Ovary (tissue), 3 donors: ENCODE measurements at regions not wholly inside any gene's neighbourhood (a gene's known extent, or its start where the extent isn't known, plus 50 kb on each side); places are given as distances from the start of the nearest gene placed in this dataset.

ENCODE experiments used
- EP300 ChIP-seq: sonication (generic); formaldehyde crosslinking; IDR thresholded peaks from one replicate; pipeline ENCODE4 v1.6.1; 2017; ENCODE audit warnings: antibody characterized with exemption
- POLR2A ChIP-seq: fragments of 450-650 bp; IDR thresholded peaks from one replicate; pipeline ENCODE4 v1.6.1; 2017; ENCODE audit warnings: antibody characterized with exemption, mild to moderate bottlenecking, moderate library complexity
- TF ChIP-seq, protein P1 (sequence below), 3 donors: fragments of 450-650 bp in 2 of 3; fragments of 200-600 bp in 1 of 3; IDR thresholded peaks; one replicate each; pipeline versions ENCODE4 v1.5.1 to v1.8.0; 2016 to 2022; ENCODE audit warnings: antibody characterized with exemption in 3 of 3, mild to moderate bottlenecking in 1 of 3
- donor health status: DM: no; HTN: no; CAD: no.

DNA sequence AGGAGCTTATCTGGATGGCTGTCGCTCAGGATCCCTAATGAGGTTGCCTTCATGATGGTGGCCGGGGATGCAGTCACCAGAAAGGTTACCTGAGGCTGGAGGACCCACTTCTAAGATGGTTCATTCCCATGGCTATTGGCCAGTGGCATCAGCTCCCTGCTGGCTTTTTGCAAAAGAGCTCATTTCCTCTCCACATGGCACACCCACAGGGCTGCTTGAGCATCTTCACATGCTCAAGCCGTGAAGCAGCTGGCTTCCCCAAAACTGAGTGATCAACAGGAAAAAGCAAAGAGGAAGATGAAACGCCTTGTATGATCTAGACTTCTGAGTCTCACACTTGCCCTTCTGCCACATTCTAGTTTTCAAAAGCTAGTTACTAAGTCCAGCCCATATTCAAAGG is 124.6 kb upstream of the CXADR start:
- TF ChIP-seq, protein P1, sequence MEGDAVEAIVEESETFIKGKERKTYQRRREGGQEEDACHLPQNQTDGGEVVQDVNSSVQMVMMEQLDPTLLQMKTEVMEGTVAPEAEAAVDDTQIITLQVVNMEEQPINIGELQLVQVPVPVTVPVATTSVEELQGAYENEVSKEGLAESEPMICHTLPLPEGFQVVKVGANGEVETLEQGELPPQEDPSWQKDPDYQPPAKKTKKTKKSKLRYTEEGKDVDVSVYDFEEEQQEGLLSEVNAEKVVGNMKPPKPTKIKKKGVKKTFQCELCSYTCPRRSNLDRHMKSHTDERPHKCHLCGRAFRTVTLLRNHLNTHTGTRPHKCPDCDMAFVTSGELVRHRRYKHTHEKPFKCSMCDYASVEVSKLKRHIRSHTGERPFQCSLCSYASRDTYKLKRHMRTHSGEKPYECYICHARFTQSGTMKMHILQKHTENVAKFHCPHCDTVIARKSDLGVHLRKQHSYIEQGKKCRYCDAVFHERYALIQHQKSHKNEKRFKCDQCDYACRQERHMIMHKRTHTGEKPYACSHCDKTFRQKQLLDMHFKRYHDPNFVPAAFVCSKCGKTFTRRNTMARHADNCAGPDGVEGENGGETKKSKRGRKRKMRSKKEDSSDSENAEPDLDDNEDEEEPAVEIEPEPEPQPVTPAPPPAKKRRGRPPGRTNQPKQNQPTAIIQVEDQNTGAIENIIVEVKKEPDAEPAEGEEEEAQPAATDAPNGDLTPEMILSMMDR (IDR thresholded peaks at IDR 0.05): no peak
- no peak for TF ChIP-seq POLR2A
- TF ChIP-seq EP300: no peak
